HG03520 (cell line): ENCODE measurements at regions not wholly inside any gene's neighbourhood (a gene's known extent, or its start where the extent isn't known, plus 50 kb on each side); places are given as distances from the start of the nearest gene placed in this dataset.
A peak's percentile ranks its signal among the peaks of the same experiment; 100 is the strongest.
"Not testable (repeated sequence)": the region's sequence is repeated elsewhere in the genome, so short reads cannot be mapped to it uniquely, and the experiment has no call there.

ENCODE experiments used
- ATAC-seq: cut with Tn5 transposase; IDR thresholded peaks from one replicate; pipeline ENCODE4 v1.9.1; 2021; ENCODE audit warnings: mild to moderate bottlenecking, moderate library complexity; ENCODE audit not compliant: unreplicated experiment

- no peak for ATAC-seq
These were observed 82.2 kb upstream of the TNP1 start for GRCh38 chr2:216942016-216942415.

GRCh38 chr2:216936954-216937357 is 77.1 kb upstream of the TNP1 start:
- ATAC-seq = no peak

GRCh38 chr2:216934623-216935022 is 74.8 kb upstream of the TNP1 start:
- no peak for ATAC-seq

GRCh38 chr2:216934151-216934550 is 74.3 kb upstream of the TNP1 start:
- no peak for ATAC-seq

GRCh38 chr2:216932863-216933548 is 73.1 kb upstream of the TNP1 start:
- no peak for ATAC-seq

- ATAC-seq = no peak
These were observed 72.4 kb upstream of the TNP1 start for GRCh38 chr2:216932113-216932862.

GRCh38 chr2:216930716-216931115 is 70.9 kb upstream of the TNP1 start:
- ATAC-seq = no peak

GRCh38 chr2:216929338-216929737 is 69.5 kb upstream of the TNP1 start:
- not testable (repeated sequence) for ATAC-seq

GRCh38 chr2:216927163-216927562 is 67.3 kb upstream of the TNP1 start:
- no peak for ATAC-seq

- ATAC-seq = no peak
These were observed 65.9 kb upstream of the TNP1 start for GRCh38 chr2:216925636-216926366.

- no peak for ATAC-seq
These were observed 65.1 kb upstream of the TNP1 start for GRCh38 chr2:216925006-216925405.

- no peak for ATAC-seq
These were observed 63.8 kb upstream of the TNP1 start for GRCh38 chr2:216923706-216924105.

GRCh38 chr2:216922175-216922780 is 62.4 kb upstream of the TNP1 start:
- peak; percentile 65 for ATAC-seq

- no peak for ATAC-seq
These were observed 61.1 kb upstream of the TNP1 start for GRCh38 chr2:216920937-216921456.

GRCh38 chr2:216920143-216920876 is 60.4 kb upstream of the TNP1 start:
- ATAC-seq = no peak

GRCh38 chr2:216918088-216918680 is 58.3 kb upstream of the TNP1 start:
- ATAC-seq = no peak

GRCh38 chr2:216916956-216917650 is 57.2 kb upstream of the TNP1 start:
- no peak for ATAC-seq

- no peak for ATAC-seq
These were observed 55.8 kb upstream of the TNP1 start for GRCh38 chr2:216915557-216916150.

- no peak for ATAC-seq
These were observed 54.6 kb upstream of the TNP1 start for GRCh38 chr2:216914491-216914890.
